ENCODE measurements at regions not wholly inside any gene's neighbourhood (a gene's known extent, or its start where the extent isn't known, plus 50 kb on each side); places are given as distances from the start of the nearest gene placed in this dataset.
A peak's percentile ranks its signal among the peaks of the same experiment; 100 is the strongest.

DNA sequence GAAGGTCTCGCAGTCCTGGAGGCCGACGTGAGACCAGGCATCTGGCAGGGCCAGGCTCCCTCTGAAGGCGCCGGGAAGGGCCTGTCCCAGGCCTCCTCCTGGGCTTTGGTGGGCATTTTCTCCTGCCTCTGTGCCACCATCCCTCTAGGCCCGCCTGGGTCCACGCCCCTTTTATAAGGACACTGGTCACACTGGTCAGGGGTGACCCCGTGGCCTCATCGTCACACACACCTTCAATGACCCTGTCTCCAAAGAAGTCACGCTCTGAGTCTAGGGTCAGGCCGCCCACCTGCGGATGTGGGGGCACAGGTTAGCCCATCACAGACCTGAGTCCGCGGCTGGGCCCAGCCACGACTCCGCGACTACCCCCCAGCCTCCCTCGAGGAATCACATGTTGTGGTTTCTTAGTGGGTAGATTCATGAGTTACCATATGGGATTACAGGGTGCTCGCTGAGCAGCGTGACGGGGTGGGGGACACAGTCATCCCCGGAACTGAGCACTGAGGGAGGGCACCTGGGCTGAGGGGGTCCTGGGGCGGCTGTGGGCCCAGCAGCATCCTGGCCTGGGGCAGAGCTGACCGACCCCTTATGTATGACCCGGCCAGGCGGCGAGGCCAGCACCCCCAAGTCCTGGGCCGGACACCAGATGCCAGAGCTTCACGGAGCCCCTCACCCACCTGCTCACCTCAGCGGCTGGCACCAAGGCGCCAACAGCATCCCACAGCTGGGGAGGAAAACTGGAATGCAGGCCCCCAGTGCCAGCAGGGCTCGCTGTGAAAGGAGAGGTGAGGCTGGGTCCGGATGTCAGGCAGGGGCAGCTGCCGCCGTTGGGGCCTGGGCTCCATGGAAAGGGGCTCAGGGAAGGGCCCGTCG, 115.9 kb downstream of the DLL1 start:
- Histone ChIP-seq H3K4ac (ENCODE audit: low read length) (peak overlapping the region; percentile 53), H2BK5ac (ENCODE audit: low read length) (peak overlapping the region; percentile 97), H3K79me1 (ENCODE audit: low read depth, low read length) (no peaks in the 10 kb centered on the region), H3K4me2 (ENCODE audit: insufficient read depth, low read length, poor library complexity, severe bottlenecking) (no peak overlapping the region), H3K4me3 (ENCODE audit: low read length in 2 of 2) (no peak overlapping the region), H3K4me1 (ENCODE audit: control insufficient read depth in 2 of 2, insufficient read depth in 1 of 2, low read depth in 1 of 2, low read length in 2 of 2) (peaks cover 0 to 3% of the 10 kb centered on the region in 2 donors), H3K9ac (ENCODE audit: low read depth, low read length, poor library complexity) (peak overlapping the region; percentile 57), H3K23ac (ENCODE audit: low read depth, low read length, poor library complexity) (peak overlapping the region; percentile 83), H3K27ac (replicated peaks; ENCODE audit: low read length) (no peak overlapping the region), H3K14ac (ENCODE audit: low read length) (peak overlapping the region; percentile 51), H4K8ac (ENCODE audit: low read depth, low read length) (peak overlapping the region; percentile 2), H2BK15ac (ENCODE audit: low read length) (peak overlapping the region; percentile 88), H3K27me3 (ENCODE audit: control insufficient read depth in 3 of 3, insufficient read depth in 3 of 3, low read depth in 1 of 3, low read length in 3 of 3) (peaks cover 0 to 8% (median 0%) of the 10 kb centered on the region in 3 experiments), H2BK120ac (ENCODE audit: low read depth, low read length) (peak overlapping the region; percentile 87), H2BK12ac (ENCODE audit: low read length) (peak overlapping the region; percentile 99), H3K18ac (ENCODE audit: low read length) (peak overlapping the region; percentile 93), H3K36me3 (replicated peaks in 1 of 2; ENCODE audit: control insufficient read depth in 2 of 2, insufficient read depth in 2 of 2, low read length in 2 of 2) (no peaks in the 10 kb centered on the region), H3K9me3 (replicated peaks in 1 of 2; ENCODE audit: control insufficient read depth in 2 of 2, insufficient read depth in 1 of 2, low read depth in 1 of 2, low read length in 2 of 2) (peaks cover 0 to 2% of the 10 kb centered on the region in 2 donors), H4K91ac (ENCODE audit: low read depth, low read length, poor library complexity) (no peak overlapping the region), H2AK5ac (ENCODE audit: low read depth, low read length) (peak overlapping the region; percentile 98), H2AFZ (ENCODE audit: low read length) (no peak overlapping the region)
- WGBS, 2 donors (ENCODE audit: extremely low coverage in 2 of 2, insufficient read length in 2 of 2, insufficient replicate concordance in 1 of 2), result no CpG with 5 or more reads among the region's 37 CpGs
- no peak for DNase-seq (ENCODE audit: low spot score)

DNA sequence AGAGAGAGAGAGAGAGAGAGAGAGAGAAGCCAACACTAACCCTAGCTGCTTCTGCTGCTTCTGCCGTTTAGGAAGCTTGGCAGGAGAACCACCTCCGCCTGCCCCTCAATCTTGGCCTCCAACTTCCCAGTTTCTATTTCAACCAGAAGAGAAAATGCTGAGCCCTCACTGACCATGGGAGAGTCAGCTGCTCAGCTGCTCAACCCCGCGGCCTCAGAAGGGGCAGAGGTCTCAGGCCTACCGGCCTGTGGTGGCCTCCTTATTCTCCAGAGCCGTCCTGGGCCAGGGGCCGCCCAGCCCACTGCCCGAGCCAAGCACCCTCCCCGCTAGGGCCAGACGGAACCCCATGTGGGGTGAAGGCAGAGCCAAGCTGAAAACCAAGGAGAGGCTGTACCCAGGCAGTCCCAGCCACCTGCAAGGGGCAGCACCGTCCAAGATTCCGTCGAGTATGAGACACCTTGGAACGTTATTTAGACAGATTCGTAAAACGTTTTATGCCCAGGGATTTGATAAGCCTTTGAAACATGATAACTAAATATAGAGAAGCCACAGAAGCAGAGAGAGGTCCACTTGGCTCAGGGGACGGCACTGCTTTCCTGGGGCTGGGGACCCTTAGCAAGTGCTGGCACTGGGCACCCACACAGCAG, 116.6 kb downstream of the DLL1 start:
- H3K36me3 ChIP-seq (replicated peaks in 1 of 2; ENCODE audit: control insufficient read depth in 2 of 2, insufficient read depth in 2 of 2, low read length in 2 of 2), result no peaks in the 10 kb centered on the region
- H3K4me3 ChIP-seq (ENCODE audit: low read length in 2 of 2), result no peak overlapping the region
- no peak overlapping the region for H3K14ac ChIP-seq (ENCODE audit: low read length)
- no peak overlapping the region for H3K4me2 ChIP-seq (ENCODE audit: insufficient read depth, low read length, poor library complexity, severe bottlenecking)
- H2BK12ac ChIP-seq (ENCODE audit: low read length), result no peak overlapping the region
- H3K9me3 ChIP-seq (replicated peaks in 1 of 2; ENCODE audit: control insufficient read depth in 2 of 2, insufficient read depth in 1 of 2, low read depth in 1 of 2, low read length in 2 of 2), result peaks cover 0 to 2% of the 10 kb centered on the region in 2 donors
- peaks cover 0 to 3% of the 10 kb centered on the region in 2 donors for H3K4me1 ChIP-seq (ENCODE audit: control insufficient read depth in 2 of 2, insufficient read depth in 1 of 2, low read depth in 1 of 2, low read length in 2 of 2)
- no CpG with 5 or more reads among the region's 17 CpGs for WGBS, 2 donors (ENCODE audit: extremely low coverage in 2 of 2, insufficient read length in 2 of 2, insufficient replicate concordance in 1 of 2)
- H3K4ac ChIP-seq (ENCODE audit: low read length), result peak overlapping the region; percentile 53
- no peak overlapping the region for H2BK120ac ChIP-seq (ENCODE audit: low read depth, low read length)
- peak overlapping the region; percentile 97 for H2BK5ac ChIP-seq (ENCODE audit: low read length)
- H3K9ac ChIP-seq (ENCODE audit: low read depth, low read length, poor library complexity), result no peak overlapping the region
- H3K23ac ChIP-seq (ENCODE audit: low read depth, low read length, poor library complexity), result no peak overlapping the region
- H2BK15ac ChIP-seq (ENCODE audit: low read length), result peak overlapping the region; percentile 94
- peaks cover 0 to 8% (median 0%) of the 10 kb centered on the region in 3 experiments for H3K27me3 ChIP-seq (ENCODE audit: control insufficient read depth in 3 of 3, insufficient read depth in 3 of 3, low read depth in 1 of 3, low read length in 3 of 3)
- no peak overlapping the region for H2AFZ ChIP-seq (ENCODE audit: low read length)
- H4K91ac ChIP-seq (ENCODE audit: low read depth, low read length, poor library complexity), result no peak overlapping the region
- peak overlapping the region; percentile 98 for H2AK5ac ChIP-seq (ENCODE audit: low read depth, low read length)
- H4K8ac ChIP-seq (ENCODE audit: low read depth, low read length), result no peak overlapping the region
- no peak for DNase-seq (ENCODE audit: low spot score)
- no peaks in the 10 kb centered on the region for H3K79me1 ChIP-seq (ENCODE audit: low read depth, low read length)
- peak overlapping the region; percentile 93 for H3K18ac ChIP-seq (ENCODE audit: low read length)
- H3K27ac ChIP-seq (replicated peaks; ENCODE audit: low read length), result no peak overlapping the region

DNA sequence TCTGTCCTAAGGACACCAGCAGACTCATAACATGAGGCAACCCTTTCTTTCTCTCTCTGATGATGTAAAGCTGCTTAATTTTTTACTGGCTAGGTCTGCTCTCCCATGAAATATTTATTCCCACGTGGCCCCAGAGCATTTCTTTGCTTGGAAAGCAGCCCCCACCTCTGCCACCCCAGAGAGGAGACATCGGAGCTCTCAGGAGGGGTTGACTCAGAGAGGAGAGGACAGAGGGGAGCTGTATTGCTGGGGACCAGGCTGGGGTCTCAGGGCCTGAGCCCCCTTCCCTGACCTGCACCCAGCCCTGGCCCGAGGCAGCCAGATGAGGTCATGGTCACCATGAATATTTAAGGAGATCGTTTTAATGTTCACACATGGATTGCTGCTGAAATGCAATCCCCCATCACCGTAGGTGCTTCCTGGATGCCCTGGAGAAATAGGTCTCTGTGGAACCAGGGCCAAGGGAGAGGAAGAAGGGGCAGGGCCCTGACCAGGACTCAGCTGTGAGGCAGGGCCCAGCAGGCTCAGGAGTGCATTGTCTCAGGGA, 117.5 kb downstream of the DLL1 start:
- no peak overlapping the region for H3K4me3 ChIP-seq (ENCODE audit: low read length in 2 of 2)
- no peak overlapping the region for H2BK12ac ChIP-seq (ENCODE audit: low read length)
- peaks cover 2 to 5% of the 10 kb centered on the region in 2 donors for H3K9me3 ChIP-seq (replicated peaks in 1 of 2; ENCODE audit: control insufficient read depth in 2 of 2, insufficient read depth in 1 of 2, low read depth in 1 of 2, low read length in 2 of 2)
- H2AK5ac ChIP-seq (ENCODE audit: low read depth, low read length), result peak overlapping the region; percentile 91
- H3K14ac ChIP-seq (ENCODE audit: low read length), result no peak overlapping the region
- no peak overlapping the region for H3K23ac ChIP-seq (ENCODE audit: low read depth, low read length, poor library complexity)
- H3K9ac ChIP-seq (ENCODE audit: low read depth, low read length, poor library complexity), result no peak overlapping the region
- H3K4ac ChIP-seq (ENCODE audit: low read length), result no peak overlapping the region
- no peak overlapping the region for H4K91ac ChIP-seq (ENCODE audit: low read depth, low read length, poor library complexity)
- H2AFZ ChIP-seq (ENCODE audit: low read length), result no peak overlapping the region
- H2BK15ac ChIP-seq (ENCODE audit: low read length), result no peak overlapping the region
- peaks cover 0 to 8% (median 0%) of the 10 kb centered on the region in 3 experiments for H3K27me3 ChIP-seq (ENCODE audit: control insufficient read depth in 3 of 3, insufficient read depth in 3 of 3, low read depth in 1 of 3, low read length in 3 of 3)
- no peak overlapping the region for H3K27ac ChIP-seq (replicated peaks; ENCODE audit: low read length)
- H2BK5ac ChIP-seq (ENCODE audit: low read length), result peak overlapping the region; percentile 59
- H3K79me1 ChIP-seq (ENCODE audit: low read depth, low read length), result no peaks in the 10 kb centered on the region
- H3K36me3 ChIP-seq (replicated peaks in 1 of 2; ENCODE audit: control insufficient read depth in 2 of 2, insufficient read depth in 2 of 2, low read length in 2 of 2), result no peaks in the 10 kb centered on the region
- peak overlapping the region; percentile 4 for H2BK120ac ChIP-seq (ENCODE audit: low read depth, low read length)
- no peak overlapping the region for H4K8ac ChIP-seq (ENCODE audit: low read depth, low read length)
- H3K4me1 ChIP-seq (ENCODE audit: control insufficient read depth in 2 of 2, insufficient read depth in 1 of 2, low read depth in 1 of 2, low read length in 2 of 2), result peaks cover 0 to 3% of the 10 kb centered on the region in 2 donors
- WGBS, 2 donors (ENCODE audit: extremely low coverage in 2 of 2, insufficient read length in 2 of 2, insufficient replicate concordance in 1 of 2), result no CpG with 5 or more reads among the region's 5 CpGs
- peak overlapping the region; percentile 65 for H3K18ac ChIP-seq (ENCODE audit: low read length)
- H3K4me2 ChIP-seq (ENCODE audit: insufficient read depth, low read length, poor library complexity, severe bottlenecking), result no peak overlapping the region
- DNase-seq (ENCODE audit: low spot score), result no peak

DNA sequence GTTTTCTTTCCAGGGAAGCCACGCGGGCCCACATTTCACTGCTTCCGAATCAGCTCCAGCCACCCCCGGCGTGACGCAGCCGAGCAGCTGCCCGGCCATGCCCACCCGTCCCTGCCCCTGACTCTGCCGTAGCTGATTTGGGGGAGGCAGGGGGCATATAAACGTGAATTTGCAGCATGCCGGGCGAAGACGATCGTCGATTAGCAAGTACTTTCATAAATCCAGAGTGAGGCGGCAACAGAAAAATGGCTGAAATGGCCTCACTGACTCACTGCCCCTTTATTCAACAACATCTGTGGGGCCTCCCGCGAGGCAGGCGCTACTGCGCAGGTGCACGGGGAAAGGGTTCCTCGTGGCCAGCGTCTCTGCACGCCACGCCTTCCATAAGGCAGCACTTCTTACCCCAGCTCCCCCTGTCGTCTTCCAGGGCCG, 118.0 kb downstream of the DLL1 start:
- Histone ChIP-seq H3K4me3 (ENCODE audit: low read length in 2 of 2) (no peak overlapping the region), H4K91ac (ENCODE audit: low read depth, low read length, poor library complexity) (no peak overlapping the region), H3K27ac (replicated peaks; ENCODE audit: low read length) (no peak overlapping the region), H3K9me3 (replicated peaks in 1 of 2; ENCODE audit: control insufficient read depth in 2 of 2, insufficient read depth in 1 of 2, low read depth in 1 of 2, low read length in 2 of 2) (peaks cover 2 to 11% of the 10 kb centered on the region in 2 donors), H4K8ac (ENCODE audit: low read depth, low read length) (peak overlapping the region; percentile 83), H2AFZ (ENCODE audit: low read length) (no peak overlapping the region), H3K27me3 (ENCODE audit: control insufficient read depth in 3 of 3, insufficient read depth in 3 of 3, low read depth in 1 of 3, low read length in 3 of 3) (peaks cover 0 to 8% (median 0%) of the 10 kb centered on the region in 3 experiments), H2BK12ac (ENCODE audit: low read length) (no peak overlapping the region), H3K9ac (ENCODE audit: low read depth, low read length, poor library complexity) (no peak overlapping the region), H3K14ac (ENCODE audit: low read length) (peak overlapping the region; percentile 56), H3K4ac (ENCODE audit: low read length) (no peak overlapping the region), H3K4me1 (ENCODE audit: control insufficient read depth in 2 of 2, insufficient read depth in 1 of 2, low read depth in 1 of 2, low read length in 2 of 2) (peaks cover 0 to 3% of the 10 kb centered on the region in 2 donors), H3K23ac (ENCODE audit: low read depth, low read length, poor library complexity) (no peak overlapping the region), H2AK5ac (ENCODE audit: low read depth, low read length) (no peak overlapping the region), H3K4me2 (ENCODE audit: insufficient read depth, low read length, poor library complexity, severe bottlenecking) (no peak overlapping the region), H3K79me1 (ENCODE audit: low read depth, low read length) (no peaks in the 10 kb centered on the region), H3K18ac (ENCODE audit: low read length) (peak overlapping the region; percentile 48), H2BK15ac (ENCODE audit: low read length) (no peak overlapping the region), H2BK5ac (ENCODE audit: low read length) (no peak overlapping the region), H2BK120ac (ENCODE audit: low read depth, low read length) (peak overlapping the region; percentile 4), H3K36me3 (replicated peaks in 1 of 2; ENCODE audit: control insufficient read depth in 2 of 2, insufficient read depth in 2 of 2, low read length in 2 of 2) (no peaks in the 10 kb centered on the region)
- no peak for DNase-seq (ENCODE audit: low spot score)
- WGBS, 2 donors (ENCODE audit: extremely low coverage in 2 of 2, insufficient read length in 2 of 2, insufficient replicate concordance in 1 of 2), result no CpG with 5 or more reads among the region's 28 CpGs
